ENCODE measurements at regions not wholly inside any gene's neighbourhood (a gene's known extent, or its start where the extent isn't known, plus 50 kb on each side); places are given as distances from the start of the nearest gene placed in this dataset.

DNA sequence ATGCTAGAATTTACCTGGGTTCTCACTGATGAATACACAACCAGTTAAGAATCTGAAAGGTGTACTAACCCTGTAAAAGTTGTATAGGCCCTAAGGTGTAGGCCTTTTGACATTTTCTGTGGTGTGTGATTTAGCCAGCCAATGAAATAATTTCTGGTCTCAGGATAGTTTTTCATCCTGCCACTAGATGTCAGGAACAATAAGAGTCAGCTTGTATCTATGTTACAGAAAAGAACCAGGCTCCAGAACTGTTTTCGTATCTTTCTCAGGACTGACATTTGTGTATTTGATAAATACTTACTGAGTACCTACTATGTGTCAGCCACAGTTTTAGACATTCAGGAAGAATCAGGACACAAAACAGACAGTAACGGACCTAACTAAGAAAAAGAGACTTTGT lies 673.6 kb upstream of the TENM3 start:
- no peak for TF ChIP-seq POLR2A (IDR thresholded peaks at IDR 0.05; ENCODE audit: low read depth, low read length)
- no peak for TF ChIP-seq TAF1 (IDR thresholded peaks at IDR 0.05; ENCODE audit: borderline replicate concordance, low read depth, low read length)
- no peak for TF ChIP-seq POLR2AphosphoS5 (IDR thresholded peaks at IDR 0.05; ENCODE audit: low read depth, low read length)
